ENCODE measurements at regions not wholly inside any gene's neighbourhood (a gene's known extent, or its start where the extent isn't known, plus 50 kb on each side); places are given as distances from the start of the nearest gene placed in this dataset.
"Not testable (repeated sequence)": the region's sequence is repeated elsewhere in the genome, so short reads cannot be mapped to it uniquely, and the experiment has no call there.

- DNase-seq (no peak), ATAC-seq (peak; percentile 74)
- intact Hi-C loops (cut with DNase I, micrococcal nuclease): no loop called here
Observed at GRCh38 chr12:87384226-87384625, 645.0 kb downstream of the C12orf50 start.

DNA sequence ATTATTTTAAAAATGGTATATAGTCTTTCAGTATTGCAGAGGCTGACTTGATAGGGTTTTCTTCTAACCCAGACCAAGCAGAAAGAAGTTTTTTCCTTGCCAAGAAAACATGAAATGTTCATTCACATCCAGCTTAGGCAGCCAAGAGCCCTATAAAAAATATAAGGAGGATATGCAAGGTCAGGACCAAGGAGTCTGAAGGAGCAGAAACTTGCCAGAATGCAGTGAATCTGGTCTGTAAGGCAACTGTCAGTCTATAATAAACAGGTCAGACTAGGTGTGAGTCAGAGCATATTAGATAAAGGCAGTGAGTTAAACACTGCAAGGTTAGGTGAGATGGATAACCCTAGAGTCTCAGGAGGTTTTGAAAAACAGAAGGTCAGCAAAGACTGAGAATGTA lies 645.5 kb downstream of the C12orf50 start:
- no peak for DNase-seq
- peak; percentile 87 for ATAC-seq
- intact Hi-C loops (cut with DNase I, micrococcal nuclease): no loop called here

DNA sequence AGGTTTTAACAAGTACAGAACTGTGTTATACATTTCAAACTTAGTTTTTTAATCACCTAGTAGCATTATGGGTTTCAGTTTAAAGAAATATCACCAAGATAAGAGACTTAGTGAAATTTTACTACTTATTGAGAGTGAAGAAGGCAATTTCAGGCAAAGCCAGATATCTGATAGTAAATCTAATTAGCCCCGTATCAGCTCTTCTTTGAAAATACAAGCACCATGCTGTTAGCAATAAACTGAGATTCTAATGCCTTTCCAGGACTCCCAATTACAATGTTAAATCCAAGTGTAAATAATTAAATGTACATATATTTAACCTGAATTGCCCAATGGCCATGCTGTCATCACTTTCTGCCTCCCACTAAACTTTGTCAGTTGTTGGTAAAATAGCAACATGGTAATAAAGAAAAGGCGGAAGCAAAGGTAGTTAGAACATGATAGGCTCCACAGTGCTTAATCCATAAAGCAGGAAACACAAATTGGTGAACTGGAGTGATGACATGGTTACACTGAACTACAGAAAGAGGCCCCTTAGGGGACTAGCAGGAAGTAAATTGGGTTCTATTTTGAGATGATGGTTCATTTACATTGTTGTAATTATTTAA lies 646.1 kb downstream of the C12orf50 start:
- DNase-seq: no peak
- intact Hi-C loops (cut with DNase I, micrococcal nuclease): no loop called here
- ATAC-seq: peak; percentile 86

DNA sequence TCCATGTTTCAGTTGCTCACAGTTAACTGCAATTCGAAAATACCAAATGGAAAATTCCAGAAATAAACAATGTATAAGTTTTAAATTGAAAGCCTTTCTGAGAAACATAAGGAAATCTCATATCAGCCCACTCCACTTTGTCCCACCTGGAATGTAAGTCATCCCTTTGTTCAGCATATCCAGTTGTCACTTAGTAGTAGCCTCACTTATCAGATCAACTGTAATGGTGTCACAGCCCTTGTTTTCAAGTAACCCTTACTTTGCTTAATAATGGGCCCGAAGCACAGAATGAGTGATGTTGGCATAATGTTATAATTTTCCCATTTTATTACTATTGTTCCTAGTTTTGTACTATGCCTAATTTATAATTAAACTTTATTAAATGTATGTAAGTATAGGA lies 646.8 kb downstream of the C12orf50 start:
- intact Hi-C loops (cut with DNase I, micrococcal nuclease): no loop called here
- ATAC-seq (no peak), DNase-seq (no peak)

- ATAC-seq (no peak), DNase-seq (no peak)
- intact Hi-C loops (cut with DNase I, micrococcal nuclease): no loop called here
Observed at GRCh38 chr12:87381742-87382141, 647.5 kb downstream of the C12orf50 start.

DNA sequence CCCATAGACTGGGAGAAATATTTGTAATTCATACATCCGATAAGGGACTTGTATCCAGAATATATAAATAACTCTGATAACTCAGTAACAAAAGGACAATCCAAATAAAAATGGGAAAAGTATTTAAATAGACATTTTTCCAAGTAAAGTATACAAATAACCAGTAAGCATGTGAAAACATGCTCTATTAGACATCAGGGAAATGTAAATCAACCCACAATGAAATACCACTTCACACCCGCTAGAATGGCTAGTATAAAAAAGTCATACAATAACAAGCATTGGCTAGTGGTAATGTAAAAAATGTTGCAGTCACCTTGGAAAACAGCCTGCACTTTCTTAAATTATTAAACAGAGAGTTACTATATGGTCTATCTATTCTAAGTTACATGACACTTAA lies 650.7 kb downstream of the C12orf50 start:
- intact Hi-C loops (cut with DNase I, micrococcal nuclease): no loop called here

DNA sequence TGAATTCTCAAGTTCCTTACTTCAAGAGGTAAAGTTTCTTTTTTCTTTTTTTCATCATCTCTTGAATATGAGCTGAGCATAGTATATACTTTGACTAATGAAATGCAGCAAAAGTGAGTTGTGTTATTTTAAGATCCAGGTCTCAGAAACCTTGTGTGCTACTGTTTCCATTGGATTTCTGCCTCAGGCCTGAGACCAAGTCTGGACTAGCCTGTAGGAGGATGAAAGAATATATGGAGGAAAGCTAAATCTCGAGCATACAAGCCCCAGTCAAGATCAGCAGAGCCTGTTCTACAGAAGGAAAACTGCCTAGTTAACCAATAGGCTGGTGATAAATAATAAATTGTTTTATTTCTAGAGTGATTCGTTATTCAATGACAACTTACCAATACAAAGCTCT lies 652.5 kb downstream of the C12orf50 start:
- ATAC-seq (no peak), DNase-seq (no peak)
- intact Hi-C loops (cut with DNase I, micrococcal nuclease): no loop called here

More for the DNA sequence above, 650.7 kb downstream of the C12orf50 start:
- ATAC-seq (no peak), DNase-seq (no peak)

GRCh38 chr12:87369161-87369560 lies 660.0 kb downstream of the C12orf50 start:
- intact Hi-C loops (cut with DNase I, micrococcal nuclease): no loop called here
- no peak for ATAC-seq

GRCh38 chr12:87368259-87368658 lies 660.9 kb downstream of the C12orf50 start:
- ATAC-seq (no peak), DNase-seq (no peak)
- intact Hi-C loops (cut with DNase I, micrococcal nuclease): no loop called here

More at GRCh38 chr12:87369161-87369560, 660.0 kb downstream of the C12orf50 start:
- DNase-seq: no peak

DNA sequence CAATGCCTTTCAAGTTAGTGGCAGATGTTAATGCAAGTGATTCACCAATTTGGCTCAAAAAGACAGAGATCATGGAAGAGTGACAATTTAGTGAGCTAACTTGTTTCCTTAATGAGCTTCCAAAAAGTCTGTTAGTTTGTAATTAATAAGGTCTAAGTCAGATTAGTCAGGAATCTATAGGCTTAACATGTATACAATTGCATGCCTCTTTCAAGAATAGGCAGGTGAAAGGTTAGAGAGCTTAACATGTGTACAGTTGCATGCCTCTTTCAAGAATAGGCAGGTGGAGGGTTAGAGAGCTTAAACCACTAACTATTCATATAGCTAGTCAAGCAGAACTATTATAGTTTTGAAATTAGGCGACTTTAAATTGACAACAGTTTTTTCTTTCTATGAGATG lies 663.8 kb downstream of the C12orf50 start:
- DNase-seq (no peak), ATAC-seq (no peak)
- intact Hi-C loops (cut with DNase I, micrococcal nuclease): no loop called here

- ATAC-seq (no peak), DNase-seq (no peak)
- intact Hi-C loops (cut with DNase I, micrococcal nuclease): no loop called here
Observed at GRCh38 chr12:87363497-87364084, 665.6 kb downstream of the C12orf50 start.

- intact Hi-C loops (cut with DNase I, micrococcal nuclease): no loop called here
- ATAC-seq: no peak
- DNase-seq: no peak
Observed at GRCh38 chr12:87349681-87350080, 679.5 kb downstream of the C12orf50 start.

GRCh38 chr12:87348071-87348470 lies 681.1 kb downstream of the C12orf50 start:
- intact Hi-C loops (cut with DNase I, micrococcal nuclease): no loop called here
- ATAC-seq (no peak), DNase-seq (no peak)

DNA sequence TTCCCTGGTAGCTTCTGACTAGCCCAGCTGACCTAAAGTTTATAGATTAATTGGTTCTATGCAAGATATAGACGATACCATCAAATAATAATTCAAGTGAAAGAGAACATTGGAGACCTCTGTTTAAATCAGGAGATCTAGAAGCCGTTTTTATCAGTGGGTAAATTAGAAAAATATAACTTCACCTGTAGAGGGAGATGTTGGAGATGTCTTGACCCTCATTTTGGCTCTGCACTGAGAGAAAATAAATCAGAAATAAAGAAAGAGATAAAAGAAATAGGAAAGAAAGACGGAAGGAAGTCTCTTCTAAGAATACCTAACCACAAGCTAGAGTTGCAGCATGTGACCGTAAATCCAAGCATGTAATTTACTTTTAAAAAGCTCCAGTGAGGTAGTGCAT lies 684.5 kb downstream of the C12orf50 start:
- ATAC-seq (no peak), DNase-seq (no peak)
- intact Hi-C loops (cut with DNase I, micrococcal nuclease): no loop called here

GRCh38 chr12:87338681-87339080 lies 690.5 kb downstream of the C12orf50 start:
- intact Hi-C loops (cut with DNase I, micrococcal nuclease): no loop called here
- ATAC-seq (no peak), DNase-seq (no peak)

DNA sequence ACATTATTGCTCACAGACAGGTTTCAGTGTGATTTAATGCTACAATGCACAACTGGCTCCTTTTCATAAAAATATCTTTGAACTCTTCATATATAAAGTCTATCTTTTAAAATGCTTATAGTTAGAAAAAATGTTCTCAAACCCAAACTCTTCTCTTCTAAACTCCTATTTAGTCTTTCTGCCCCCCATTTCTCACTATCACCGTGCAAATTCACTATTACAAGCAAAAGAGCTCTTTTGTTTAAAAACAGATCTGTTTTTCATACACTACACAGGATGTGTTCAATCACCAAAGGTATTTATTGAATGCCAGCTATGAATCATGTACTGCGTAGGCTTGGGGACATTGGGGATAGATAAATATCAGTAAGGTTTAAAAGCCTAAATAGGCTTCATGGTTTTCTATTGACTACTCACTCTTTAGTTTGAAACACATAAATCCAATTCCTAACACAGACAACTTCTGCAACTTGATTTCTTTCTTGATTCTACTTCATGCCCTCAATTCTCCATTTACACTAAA lies 692.3 kb downstream of the C12orf50 start:
- ATAC-seq (no peak), DNase-seq (no peak)
- intact Hi-C loops (cut with DNase I, micrococcal nuclease): no loop called here

- intact Hi-C loops (cut with DNase I, micrococcal nuclease): no loop called here
- DNase-seq (no peak), ATAC-seq (no peak)
Observed at GRCh38 chr12:87332987-87333726, 696.0 kb downstream of the C12orf50 start.

GRCh38 chr12:87330071-87330555 lies 699.1 kb downstream of the C12orf50 start:
- DNase-seq; intact Hi-C loops (cut with DNase I, micrococcal nuclease); ATAC-seq: not testable (repeated sequence)

GRCh38 chr12:87329076-87329863 lies 699.9 kb downstream of the C12orf50 start:
- DNase-seq (no peak), ATAC-seq (no peak)
- intact Hi-C loops (cut with DNase I, micrococcal nuclease): no loop called here

Data from left colon (tissue), 2 donors.